ENCODE measurements at regions not wholly inside any gene's neighbourhood (a gene's known extent, or its start where the extent isn't known, plus 50 kb on each side); places are given as distances from the start of the nearest gene placed in this dataset.
A peak's percentile ranks its signal among the peaks of the same experiment; 100 is the strongest.
"Not testable (repeated sequence)": the region's sequence is repeated elsewhere in the genome, so short reads cannot be mapped to it uniquely, and the experiment has no call there.

- 12 to 27% methylated on average over 26 to 27 of the region's 27 CpGs for WGBS, 2 donors
- TF ChIP-seq CTCF (IDR thresholded peaks at IDR 0.05): no peak
- peak overlapping the region in 9 of 10 donors; percentile 11 to 51 (median 34) for H3K4me3 ChIP-seq
- peaks cover 0 to 11% (median 5%) of the 10 kb centered on the region in 7 donors for H3K27me3 ChIP-seq
- no peak overlapping the region for H3K27ac ChIP-seq
- H3K4me1 ChIP-seq: no peaks in the 10 kb centered on the region
- H3K9me3 ChIP-seq: no peaks in the 10 kb centered on the region
- peak in 1 of 2 donors; percentile 12 for DNase-seq
- H3K36me3 ChIP-seq: no peaks in the 10 kb centered on the region
- intact Hi-C loops (cut with DNase I): no loop called here
- ATAC-seq: peak in 2 of 8 donors; percentile 27 to 39
These were observed 238.1 kb upstream of the IRAK1BP1 start for GRCh38 chr6:78629154-78629721.

- Histone ChIP-seq H3K27me3 (peaks cover 0 to 11% (median 5%) of the 10 kb centered on the region in 7 donors), H3K27ac (no peak overlapping the region), H3K36me3 (no peaks in the 10 kb centered on the region), H3K4me3 (peak overlapping the region in 5 of 10 donors; percentile 25 to 51 (median 42)), H3K4me1 (no peaks in the 10 kb centered on the region), H3K9me3 (no peaks in the 10 kb centered on the region)
- WGBS, 2 donors: 85 to 88% methylated on average over 22 of the region's 22 CpGs
- no peak for TF ChIP-seq CTCF (IDR thresholded peaks at IDR 0.05)
- intact Hi-C loops (cut with DNase I): no loop called here
- no peak for DNase-seq
- ATAC-seq: no peak
These were observed 237.5 kb upstream of the IRAK1BP1 start for GRCh38 chr6:78629836-78630235.

- Histone ChIP-seq H3K4me3 (no peak overlapping the region), H3K4me1 (no peaks in the 10 kb centered on the region), H3K36me3 (no peaks in the 10 kb centered on the region), H3K27ac (no peak overlapping the region), H3K27me3 (peaks cover 0 to 11% (median 5%) of the 10 kb centered on the region in 7 donors), H3K9me3 (no peaks in the 10 kb centered on the region)
- intact Hi-C loops (cut with DNase I): no loop called here
- DNase-seq (no peak), ATAC-seq (no peak)
- 51 to 66% methylated on average over 3 of the region's 3 CpGs for WGBS, 2 donors
- no peak for TF ChIP-seq CTCF (IDR thresholded peaks at IDR 0.05)
These were observed 235.4 kb upstream of the IRAK1BP1 start for GRCh38 chr6:78631976-78632375.

- TF ChIP-seq CTCF (IDR thresholded peaks at IDR 0.05): no peak
- DNase-seq (no peak), ATAC-seq (no peak)
- WGBS, 2 donors: 89 to 90% methylated on average over 7 of the region's 7 CpGs
- peaks cover 0 to 18% (median 0%) of the 10 kb centered on the region in 11 donors for H3K9me3 ChIP-seq
- H3K4me1 ChIP-seq: no peaks in the 10 kb centered on the region
- H3K4me3 ChIP-seq: no peak overlapping the region
- no peaks in the 10 kb centered on the region for H3K27me3 ChIP-seq
- no peak overlapping the region for H3K27ac ChIP-seq
- H3K36me3 ChIP-seq: no peaks in the 10 kb centered on the region
- intact Hi-C loops (cut with DNase I): no loop called here
These were observed 227.9 kb upstream of the IRAK1BP1 start for GRCh38 chr6:78639111-78640110.

GRCh38 chr6:78643976-78644375 lies 223.4 kb upstream of the IRAK1BP1 start:
- H3K27me3 ChIP-seq; intact Hi-C loops (cut with DNase I); H3K36me3 ChIP-seq; H3K4me3 ChIP-seq; H3K4me1 ChIP-seq; H3K27ac ChIP-seq; ATAC-seq; DNase-seq: not testable (repeated sequence)
- H3K9me3 ChIP-seq: peaks cover 0 to 21% (median 0%) of the 10 kb centered on the region in 11 donors
- WGBS, 2 donors: 71 to 74% methylated on average over 6 of the region's 6 CpGs

GRCh38 chr6:78646542-78647415 lies 220.6 kb upstream of the IRAK1BP1 start:
- DNase-seq; H3K27me3 ChIP-seq; ATAC-seq; H3K36me3 ChIP-seq; intact Hi-C loops (cut with DNase I); H3K4me3 ChIP-seq; H3K27ac ChIP-seq; H3K4me1 ChIP-seq: not testable (repeated sequence)
- 83% methylated on average over 20 of the region's 20 CpGs for WGBS, 2 donors
- peaks cover 0 to 19% (median 0%) of the 10 kb centered on the region in 11 donors for H3K9me3 ChIP-seq
